ENCODE measurements at regions not wholly inside any gene's neighbourhood (a gene's known extent, or its start where the extent isn't known, plus 50 kb on each side); places are given as distances from the start of the nearest gene placed in this dataset.

DNA sequence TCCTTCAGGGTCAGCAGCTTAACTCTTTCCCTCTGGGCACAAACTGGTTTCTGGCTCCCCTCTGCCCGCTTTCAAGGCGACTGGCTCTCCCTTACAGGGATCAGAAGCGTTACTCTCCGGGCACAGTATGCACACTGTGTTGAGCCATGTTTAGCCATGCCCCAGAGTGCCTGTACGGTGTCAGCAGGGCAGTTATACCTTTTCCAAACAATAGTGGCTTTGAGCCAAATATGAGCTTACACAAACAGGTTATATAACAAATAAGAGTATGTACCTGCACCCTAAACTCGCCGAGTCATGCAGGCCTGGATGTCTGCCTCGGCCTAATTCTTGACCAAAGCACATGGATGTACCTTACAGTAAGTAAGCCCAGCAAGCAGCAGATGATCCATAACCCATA lies 175.6 kb upstream of the ANKRD28 start:
- TF ChIP-seq, protein P1, sequence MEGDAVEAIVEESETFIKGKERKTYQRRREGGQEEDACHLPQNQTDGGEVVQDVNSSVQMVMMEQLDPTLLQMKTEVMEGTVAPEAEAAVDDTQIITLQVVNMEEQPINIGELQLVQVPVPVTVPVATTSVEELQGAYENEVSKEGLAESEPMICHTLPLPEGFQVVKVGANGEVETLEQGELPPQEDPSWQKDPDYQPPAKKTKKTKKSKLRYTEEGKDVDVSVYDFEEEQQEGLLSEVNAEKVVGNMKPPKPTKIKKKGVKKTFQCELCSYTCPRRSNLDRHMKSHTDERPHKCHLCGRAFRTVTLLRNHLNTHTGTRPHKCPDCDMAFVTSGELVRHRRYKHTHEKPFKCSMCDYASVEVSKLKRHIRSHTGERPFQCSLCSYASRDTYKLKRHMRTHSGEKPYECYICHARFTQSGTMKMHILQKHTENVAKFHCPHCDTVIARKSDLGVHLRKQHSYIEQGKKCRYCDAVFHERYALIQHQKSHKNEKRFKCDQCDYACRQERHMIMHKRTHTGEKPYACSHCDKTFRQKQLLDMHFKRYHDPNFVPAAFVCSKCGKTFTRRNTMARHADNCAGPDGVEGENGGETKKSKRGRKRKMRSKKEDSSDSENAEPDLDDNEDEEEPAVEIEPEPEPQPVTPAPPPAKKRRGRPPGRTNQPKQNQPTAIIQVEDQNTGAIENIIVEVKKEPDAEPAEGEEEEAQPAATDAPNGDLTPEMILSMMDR (IDR thresholded peaks at IDR 0.05) = no peak
- no peak for TF ChIP-seq POLR2A (IDR thresholded peaks at IDR 0.05)
